Gastroesophageal sphincter (tissue), 4 donors: ENCODE measurements at regions not wholly inside any gene's neighbourhood (a gene's known extent, or its start where the extent isn't known, plus 50 kb on each side); places are given as distances from the start of the nearest gene placed in this dataset.

ENCODE experiments used
- ATAC-seq: fragments of 150-250 bp; one replicate; pipeline ENCODE4 v1.9.1; 2016; ENCODE audit warnings: mild to moderate bottlenecking, moderate library complexity
- H3K27ac ChIP-seq, 4 donors: fragments of 200-600 bp; sonication (generic) in 3 of 4; 1 replicate in 3 of 4; 2 replicates in 1 of 4; pipeline ENCODE4 v1.5.1; 2016 to 2019
- H3K27me3 ChIP-seq: fragments of 200-600 bp; sonication (generic); one replicate; pipeline ENCODE4 v1.5.1; 2019
- H3K36me3 ChIP-seq, 2 donors: fragments of 200-600 bp; sonication (generic); one replicate each; pipeline ENCODE4 v1.5.1; 2019; ENCODE audit warnings: control low read depth in 1 of 2
- H3K4me1 ChIP-seq, 3 donors: fragments of 200-600 bp; sonication (generic); 1 replicate in 2 of 3; 2 replicates in 1 of 3; pipeline ENCODE4 v1.5.1; 2016 to 2019; ENCODE audit warnings: control low read depth in 2 of 3
- H3K4me3 ChIP-seq, 2 donors: fragments of 200-600 bp; sonication (generic); one replicate each; pipeline ENCODE4 v1.5.1; 2019; ENCODE audit warnings: mild to moderate bottlenecking in 1 of 2, moderate library complexity in 1 of 2
- H3K9me3 ChIP-seq, 3 donors: fragments of 200-600 bp; sonication (generic); one replicate each; pipeline ENCODE4 v1.5.1; 2017 to 2019; ENCODE audit warnings: control low read depth in 2 of 3
- CTCF ChIP-seq, 4 experiments: fragments of 200-600 bp in 2 of 4; fragments of 450-650 bp in 2 of 4; sonication (generic) in 1 of 4; IDR thresholded peaks; one replicate each; pipeline ENCODE4 v1.5.1; 2017 to 2019; ENCODE audit warnings: antibody characterized with exemption in 4 of 4, mild to moderate bottlenecking in 2 of 4, moderate library complexity in 2 of 4
- EP300 ChIP-seq: sonication (generic); formaldehyde crosslinking; IDR thresholded peaks from one replicate; pipeline ENCODE4 v1.6.1; 2017; ENCODE audit warnings: antibody characterized with exemption, mild to moderate bottlenecking
- POLR2A ChIP-seq, 2 donors: fragments of 450-650 bp; IDR thresholded peaks; one replicate each; pipeline ENCODE4 v1.6.1; 2017; ENCODE audit warnings: antibody characterized with exemption in 2 of 2, mild to moderate bottlenecking in 2 of 2, moderate library complexity in 1 of 2
- POLR2AphosphoS5 ChIP-seq: sonication (generic); formaldehyde crosslinking; IDR thresholded peaks from one replicate; pipeline ENCODE4 v1.6.1; 2017; ENCODE audit warnings: antibody characterized with exemption
- WGBS, 2 donors: methylation state at CpG; one replicate each; pipeline ENCODE4 v1.1.5; 2018; ENCODE audit warnings: low coverage in 1 of 2; 5-methylcytosine and 5-hydroxymethylcytosine counted together

GRCh38 chr18:2035056-2035455 lies 536.2 kb downstream of the METTL4 start:
- H3K27me3 ChIP-seq, result no peaks in the 10 kb centered on the region
- H3K4me3 ChIP-seq, result no peak overlapping the region
- WGBS, 2 donors, result 72 to 90% methylated on average over 7 of the region's 7 CpGs
- H3K9me3 ChIP-seq, result peaks cover 0 to 2% (median 0%) of the 10 kb centered on the region in 3 donors
- no peak overlapping the region for H3K27ac ChIP-seq
- no peaks in the 10 kb centered on the region for H3K36me3 ChIP-seq
- TF ChIP-seq CTCF (IDR thresholded peaks at IDR 0.05) (no peak), POLR2A (IDR thresholded peaks at IDR 0.05) (no peak), EP300 (no peak), POLR2AphosphoS5 (no peak)
- H3K4me1 ChIP-seq, result no peaks in the 10 kb centered on the region
- ATAC-seq, result no peak

- H3K9me3 ChIP-seq, result peaks cover 0 to 7% (median 0%) of the 10 kb centered on the region in 3 donors
- no peaks in the 10 kb centered on the region for H3K36me3 ChIP-seq
- no peak for ATAC-seq
- WGBS, 2 donors, result 18 to 33% methylated on average over 3 of the region's 3 CpGs
- H3K4me3 ChIP-seq, result no peak overlapping the region
- H3K4me1 ChIP-seq, result no peaks in the 10 kb centered on the region
- no peaks in the 10 kb centered on the region for H3K27me3 ChIP-seq
- TF ChIP-seq POLR2A (IDR thresholded peaks at IDR 0.05) (no peak), EP300 (no peak), CTCF (IDR thresholded peaks at IDR 0.05) (no peak), POLR2AphosphoS5 (no peak)
- H3K27ac ChIP-seq, result no peak overlapping the region
Observed at GRCh38 chr18:2036086-2036485, 535.2 kb downstream of the METTL4 start.

DNA sequence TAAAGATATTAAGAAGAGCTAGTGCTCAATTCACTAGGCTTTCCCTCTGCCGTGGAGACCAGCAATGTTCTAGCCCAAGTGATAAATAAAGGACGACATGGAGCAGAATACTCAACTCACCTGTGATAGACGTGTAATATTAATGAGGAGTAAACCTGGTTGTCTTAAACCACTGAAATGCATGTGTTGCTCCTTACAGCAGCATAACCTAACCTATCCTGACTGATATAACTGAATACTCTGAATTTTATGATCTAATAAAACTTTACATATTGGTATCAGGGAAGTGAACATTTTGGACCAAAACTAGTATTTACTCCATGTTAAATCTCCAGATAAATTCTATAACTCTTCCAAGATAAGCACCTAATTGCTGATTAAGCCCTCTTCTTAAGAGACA lies 531.0 kb downstream of the METTL4 start:
- TF ChIP-seq CTCF (IDR thresholded peaks at IDR 0.05), result no peak
- TF ChIP-seq POLR2A (IDR thresholded peaks at IDR 0.05), result no peak
- TF ChIP-seq POLR2AphosphoS5, result no peak
- H3K4me1 ChIP-seq, result no peaks in the 10 kb centered on the region
- no peak for ATAC-seq
- no peaks in the 10 kb centered on the region for H3K36me3 ChIP-seq
- H3K27me3 ChIP-seq, result no peaks in the 10 kb centered on the region
- 79 to 88% methylated on average over 3 of the region's 3 CpGs for WGBS, 2 donors
- no peak overlapping the region for H3K4me3 ChIP-seq
- peaks cover 0 to 7% (median 0%) of the 10 kb centered on the region in 3 donors for H3K9me3 ChIP-seq
- H3K27ac ChIP-seq, result no peak overlapping the region

- Histone ChIP-seq H3K9me3 (peaks cover 0 to 7% (median 0%) of the 10 kb centered on the region in 3 donors), H3K4me3 (no peak overlapping the region), H3K36me3 (no peaks in the 10 kb centered on the region), H3K4me1 (no peaks in the 10 kb centered on the region), H3K27me3 (no peaks in the 10 kb centered on the region), H3K27ac (no peak overlapping the region)
- no peak for ATAC-seq
- TF ChIP-seq POLR2AphosphoS5, result no peak
- no peak for TF ChIP-seq EP300
- no peak for TF ChIP-seq CTCF (IDR thresholded peaks at IDR 0.05)
- no peak for TF ChIP-seq POLR2A (IDR thresholded peaks at IDR 0.05)
- WGBS, 2 donors, result 52 to 58% methylated on average over 2 to 3 of the region's 4 CpGs
Observed at GRCh38 chr18:2049986-2050385, 521.3 kb downstream of the METTL4 start.

DNA sequence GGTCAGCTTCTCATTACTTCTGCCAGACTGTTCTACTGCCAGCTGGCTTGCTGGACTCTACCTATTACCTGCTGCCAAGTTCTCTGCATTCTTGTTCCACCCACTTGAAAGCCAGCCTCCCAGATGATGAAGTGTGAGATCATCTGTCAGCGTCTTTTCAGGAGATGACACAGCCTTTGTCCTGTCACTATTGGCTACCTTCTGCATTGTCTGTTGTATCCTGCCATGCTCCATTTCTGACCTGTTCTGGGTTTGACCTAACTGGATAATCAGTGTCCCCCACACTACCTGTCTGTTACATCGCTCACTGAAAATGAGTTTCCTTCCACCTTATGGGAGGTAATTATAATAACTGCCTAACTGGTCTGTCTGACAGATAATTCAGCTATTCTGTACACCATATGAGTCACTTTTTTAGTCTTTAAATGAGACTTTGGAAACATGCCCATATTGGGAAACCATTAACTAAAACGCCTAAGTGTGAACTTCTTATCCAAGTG lies 520.6 kb downstream of the METTL4 start:
- no peak for TF ChIP-seq CTCF (IDR thresholded peaks at IDR 0.05)
- no peak for TF ChIP-seq POLR2A (IDR thresholded peaks at IDR 0.05)
- TF ChIP-seq POLR2AphosphoS5, result no peak
- TF ChIP-seq EP300, result no peak
- 63 to 73% methylated on average over 2 to 3 of the region's 3 CpGs for WGBS, 2 donors
- Histone ChIP-seq H3K4me3 (no peak overlapping the region), H3K27me3 (no peaks in the 10 kb centered on the region), H3K36me3 (no peaks in the 10 kb centered on the region), H3K4me1 (no peaks in the 10 kb centered on the region), H3K27ac (no peak overlapping the region), H3K9me3 (peaks cover 0 to 7% (median 0%) of the 10 kb centered on the region in 3 donors)
- no peak for ATAC-seq
